B cell (primary cell): ENCODE measurements at regions not wholly inside any gene's neighbourhood (a gene's known extent, or its start where the extent isn't known, plus 50 kb on each side); places are given as distances from the start of the nearest gene placed in this dataset.

ENCODE experiments used
- ATAC-seq: fragments of 200-7000 bp; cut with Tn5 transposase; one replicate; pipeline ENCODE4 v1.10.0; 2021; ENCODE audit warnings: low read depth, mild to moderate bottlenecking, moderate number of reproducible peaks, moderate library complexity
- CTCF ChIA-PET: fragments of 350-600 bp; sonication (Branson Sonifier 250); formaldehyde crosslinking; loops from one replicate; lab custom pipeline; 2021; ENCODE audit warnings: antibody characterized with exemption, inconsistent platforms; lab: Charles Lee
- POLR2A ChIA-PET: fragments of 350-600 bp; sonication (Branson Sonifier 250); formaldehyde crosslinking; loops from one replicate; lab custom pipeline; 2021; ENCODE audit warnings: antibody characterized with exemption; lab: Charles Lee
- DNase-seq: peaks from one replicate; pipeline ENCODE4 v3.0.0; 2013
- H2AFZ ChIP-seq: 2 replicates; pipeline ENCODE4 v1.6.1; 2012; ENCODE audit warnings: mild to moderate bottlenecking, low read depth, low read length; ENCODE audit not compliant: insufficient read depth, poor library complexity, severe bottlenecking
- H3K27ac ChIP-seq, 2 donors: 1 replicate in 1 of 2; 2 replicates in 1 of 2; pipeline ENCODE4 v1.5.1; 2012 to 2013; ENCODE audit warnings: low read length in 2 of 2, mild to moderate bottlenecking in 2 of 2, moderate library complexity in 1 of 2
- H3K27me3 ChIP-seq, 4 experiments: fragments of 200-600 bp in 1 of 4; sonication (generic) in 1 of 4; replicated peaks in 1 of 4; 1 replicate in 2 of 4; 2 replicates in 2 of 4; pipeline versions ENCODE4 v1.6.1 to v1.7.0; 2013 to 2016; ENCODE audit warnings: low read length in 3 of 4, mild to moderate bottlenecking in 2 of 4, mixed read lengths in 1 of 4, moderate library complexity in 1 of 4; ENCODE audit not compliant: insufficient read depth in 4 of 4, control insufficient read depth in 3 of 4; ENCODE audit errors: control extremely low read depth in 1 of 4
- H3K36me3 ChIP-seq, 2 experiments: replicated peaks in 1 of 2; 1 replicate in 1 of 2; 2 replicates in 1 of 2; pipeline versions ENCODE4 v1.6.1 to v1.7.1; 2013; ENCODE audit warnings: low read length in 1 of 2; ENCODE audit not compliant: insufficient read depth in 2 of 2, control insufficient read depth in 1 of 2; ENCODE audit errors: control extremely low read depth in 1 of 2, extremely low read depth in 1 of 2
- H3K4me1 ChIP-seq, 2 donors: fragments of 200-600 bp in 1 of 2; sonication (generic) in 1 of 2; 1 replicate in 1 of 2; 2 replicates in 1 of 2; pipeline versions ENCODE4 v1.5.1 to v1.6.1; 2013 to 2017; ENCODE audit warnings: low read length in 2 of 2; ENCODE audit not compliant: control insufficient read depth in 2 of 2, insufficient read depth in 2 of 2
- H3K4me2 ChIP-seq: replicated peaks from 2 replicates; pipeline ENCODE3; 2012; ENCODE audit warnings: mild to moderate bottlenecking, low read depth, low read length; ENCODE audit not compliant: poor library complexity, severe bottlenecking
- H3K4me3 ChIP-seq, 5 experiments: fragments of 200-600 bp in 1 of 5; sonication (generic) in 1 of 5; 1 replicate in 3 of 5; 2 replicates in 2 of 5; pipeline versions ENCODE4 v1.5.1 to v1.7.0; 2011 to 2016; ENCODE audit warnings: low read length in 4 of 5, mild to moderate bottlenecking in 4 of 5, low read depth in 2 of 5, control low read depth in 1 of 5, moderate library complexity in 1 of 5; ENCODE audit not compliant: insufficient read depth in 1 of 5; ENCODE audit errors: control extremely low read depth in 1 of 5, extremely low read depth in 1 of 5
- H3K79me2 ChIP-seq: fragments of 200-600 bp; sonication (generic); one replicate; pipeline ENCODE4 v1.6.0; 2016; ENCODE audit warnings: low read length; ENCODE audit not compliant: control insufficient read depth, insufficient read depth
- H3K9ac ChIP-seq: fragments of 200-600 bp; sonication (generic); 2 replicates; pipeline ENCODE4 v1.6.1; 2017; ENCODE audit warnings: mild to moderate bottlenecking, low read length, moderate library complexity
- H3K9me3 ChIP-seq, 3 donors: one replicate each; pipeline versions ENCODE4 v1.6.1 to v1.7.1; 2013; ENCODE audit warnings: low read length in 2 of 3; ENCODE audit not compliant: control insufficient read depth in 2 of 3, insufficient read depth in 1 of 3; ENCODE audit errors: control extremely low read depth in 1 of 3
- H4K20me1 ChIP-seq: 2 replicates; pipeline ENCODE4 v1.6.0; 2012; ENCODE audit warnings: mild to moderate bottlenecking, low read length; ENCODE audit not compliant: insufficient read depth, control insufficient read depth, poor library complexity, severe bottlenecking
- H3K27ac Mint-ChIP-seq: one replicate; pipeline ENCODE4 v1.8.0; 2021; ENCODE audit warnings: mixed read lengths
- H3K27me3 Mint-ChIP-seq: one replicate; pipeline ENCODE4 v1.8.0; 2021; ENCODE audit warnings: mixed read lengths
- H3K4me1 Mint-ChIP-seq: one replicate; pipeline ENCODE4 v1.8.0; 2021; ENCODE audit warnings: mixed read lengths
- H3K4me3 Mint-ChIP-seq: one replicate; pipeline ENCODE4 v1.8.0; 2021; ENCODE audit warnings: mixed read lengths
- H3K9me3 Mint-ChIP-seq: one replicate; pipeline ENCODE4 v1.8.0; 2022; ENCODE audit warnings: mixed read lengths; ENCODE audit not compliant: insufficient read depth
- EZH2 ChIP-seq: IDR thresholded peaks from 2 replicates; pipeline ENCODE4 v1.6.1; 2012; ENCODE audit warnings: borderline replicate concordance, low read depth, mild to moderate bottlenecking, moderate library complexity, low read length; ENCODE audit not compliant: insufficient read depth, poor library complexity, severe bottlenecking
- WGBS: methylation state at CpG from one replicate; pipeline ENCODE4 v1.1.5; 2013; ENCODE audit warnings: missing lambda C conversion rate; ENCODE audit not compliant: insufficient coverage; 5-methylcytosine and 5-hydroxymethylcytosine counted together
- intact Hi-C: fragments of 100-400 bp; cut with micrococcal nuclease; formaldehyde crosslinking; loops from one replicate; pipeline ENCODE4 v1.10.0; 2022
- TF ChIP-seq, protein P1 (sequence below): fragments of 200-600 bp; IDR thresholded peaks from one replicate; pipeline ENCODE4 v1.8.0; 2022; ENCODE audit warnings: antibody characterized with exemption, mild to moderate bottlenecking

DNA sequence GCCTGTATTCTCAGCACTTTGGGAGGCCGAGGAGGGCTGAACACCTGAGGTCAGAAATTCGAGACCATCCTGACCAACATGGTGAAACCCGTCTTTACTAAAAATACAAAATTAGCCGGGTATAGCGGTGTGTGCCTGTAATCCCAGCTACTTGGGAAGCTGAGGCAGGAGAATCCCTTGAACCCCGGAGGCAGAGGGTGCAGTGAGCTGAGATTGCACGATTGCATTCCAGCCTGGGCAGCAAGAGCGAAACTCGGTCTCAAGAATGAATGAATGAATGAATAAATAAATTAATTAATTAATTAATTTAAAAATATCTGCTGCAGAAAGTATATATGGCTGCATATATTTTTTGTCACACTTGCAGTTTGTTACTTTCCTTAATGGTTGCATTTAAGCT is 781.8 kb downstream of the DNAJB9 start:
- no peaks in the 10 kb centered on the region for H4K20me1 ChIP-seq
- H3K4me3 ChIP-seq: no peak overlapping the region
- DNase-seq (no peak), ATAC-seq (no peak)
- CTCF ChIA-PET: no interaction called here
- H3K4me1 ChIP-seq: no peaks in the 10 kb centered on the region
- no peak overlapping the region for H3K4me2 ChIP-seq
- H3K27me3 Mint-ChIP-seq: no peaks in the 10 kb centered on the region
- H3K27ac ChIP-seq: no peak overlapping the region
- H3K27me3 ChIP-seq: no peaks in the 10 kb centered on the region
- POLR2A ChIA-PET: no interaction called here
- intact Hi-C loops: no loop called here
- H3K9me3 Mint-ChIP-seq: peaks cover 2% of the 10 kb centered on the region
- no peak overlapping the region for H3K4me3 Mint-ChIP-seq
- no peak overlapping the region for H2AFZ ChIP-seq
- H3K9ac ChIP-seq: no peak overlapping the region
- no peaks in the 10 kb centered on the region for H3K4me1 Mint-ChIP-seq
- no peaks in the 10 kb centered on the region for H3K36me3 ChIP-seq
- WGBS: 87% methylated on average over 5 of the region's 9 CpGs
- no peak overlapping the region for H3K27ac Mint-ChIP-seq
- H3K9me3 ChIP-seq: no peaks in the 10 kb centered on the region
- TF ChIP-seq, protein P1, sequence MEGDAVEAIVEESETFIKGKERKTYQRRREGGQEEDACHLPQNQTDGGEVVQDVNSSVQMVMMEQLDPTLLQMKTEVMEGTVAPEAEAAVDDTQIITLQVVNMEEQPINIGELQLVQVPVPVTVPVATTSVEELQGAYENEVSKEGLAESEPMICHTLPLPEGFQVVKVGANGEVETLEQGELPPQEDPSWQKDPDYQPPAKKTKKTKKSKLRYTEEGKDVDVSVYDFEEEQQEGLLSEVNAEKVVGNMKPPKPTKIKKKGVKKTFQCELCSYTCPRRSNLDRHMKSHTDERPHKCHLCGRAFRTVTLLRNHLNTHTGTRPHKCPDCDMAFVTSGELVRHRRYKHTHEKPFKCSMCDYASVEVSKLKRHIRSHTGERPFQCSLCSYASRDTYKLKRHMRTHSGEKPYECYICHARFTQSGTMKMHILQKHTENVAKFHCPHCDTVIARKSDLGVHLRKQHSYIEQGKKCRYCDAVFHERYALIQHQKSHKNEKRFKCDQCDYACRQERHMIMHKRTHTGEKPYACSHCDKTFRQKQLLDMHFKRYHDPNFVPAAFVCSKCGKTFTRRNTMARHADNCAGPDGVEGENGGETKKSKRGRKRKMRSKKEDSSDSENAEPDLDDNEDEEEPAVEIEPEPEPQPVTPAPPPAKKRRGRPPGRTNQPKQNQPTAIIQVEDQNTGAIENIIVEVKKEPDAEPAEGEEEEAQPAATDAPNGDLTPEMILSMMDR: no peak
- no peaks in the 10 kb centered on the region for H3K79me2 ChIP-seq

GRCh38 chr7:109354000-109354399 is 784.3 kb downstream of the DNAJB9 start:
- H3K79me2 ChIP-seq: no peaks in the 10 kb centered on the region
- no peak overlapping the region for H3K4me3 Mint-ChIP-seq
- ChIA-PET POLR2A (no interaction called here), CTCF (no interaction called here)
- H3K27me3 ChIP-seq: no peaks in the 10 kb centered on the region
- intact Hi-C loops: no loop called here
- H3K27me3 Mint-ChIP-seq: no peaks in the 10 kb centered on the region
- H4K20me1 ChIP-seq: no peaks in the 10 kb centered on the region
- H3K4me3 ChIP-seq: no peak overlapping the region
- no peaks in the 10 kb centered on the region for H3K4me1 ChIP-seq
- H3K9ac ChIP-seq: no peak overlapping the region
- no peak for TF ChIP-seq EZH2
- TF ChIP-seq, protein P1: no peak
- H3K4me2 ChIP-seq: no peak overlapping the region
- no peak for ATAC-seq
- no peak overlapping the region for H2AFZ ChIP-seq
- no peak for DNase-seq
- no peak overlapping the region for H3K27ac Mint-ChIP-seq
- WGBS: 92% methylated on average over 2 of the region's 3 CpGs
- no peaks in the 10 kb centered on the region for H3K9me3 Mint-ChIP-seq
- H3K4me1 Mint-ChIP-seq: no peaks in the 10 kb centered on the region
- no peaks in the 10 kb centered on the region for H3K9me3 ChIP-seq
- H3K36me3 ChIP-seq: no peaks in the 10 kb centered on the region
- H3K27ac ChIP-seq: no peak overlapping the region
